GM18511 (cell line): ENCODE measurements at regions not wholly inside any gene's neighbourhood (a gene's known extent, or its start where the extent isn't known, plus 50 kb on each side); places are given as distances from the start of the nearest gene placed in this dataset.

Experiments
- ATAC-seq: cut with Tn5 transposase; IDR thresholded peaks from one replicate; pipeline ENCODE4 v1.9.1; 2021; ENCODE audit warnings: mild to moderate bottlenecking, moderate library complexity; ENCODE audit not compliant: unreplicated experiment

DNA sequence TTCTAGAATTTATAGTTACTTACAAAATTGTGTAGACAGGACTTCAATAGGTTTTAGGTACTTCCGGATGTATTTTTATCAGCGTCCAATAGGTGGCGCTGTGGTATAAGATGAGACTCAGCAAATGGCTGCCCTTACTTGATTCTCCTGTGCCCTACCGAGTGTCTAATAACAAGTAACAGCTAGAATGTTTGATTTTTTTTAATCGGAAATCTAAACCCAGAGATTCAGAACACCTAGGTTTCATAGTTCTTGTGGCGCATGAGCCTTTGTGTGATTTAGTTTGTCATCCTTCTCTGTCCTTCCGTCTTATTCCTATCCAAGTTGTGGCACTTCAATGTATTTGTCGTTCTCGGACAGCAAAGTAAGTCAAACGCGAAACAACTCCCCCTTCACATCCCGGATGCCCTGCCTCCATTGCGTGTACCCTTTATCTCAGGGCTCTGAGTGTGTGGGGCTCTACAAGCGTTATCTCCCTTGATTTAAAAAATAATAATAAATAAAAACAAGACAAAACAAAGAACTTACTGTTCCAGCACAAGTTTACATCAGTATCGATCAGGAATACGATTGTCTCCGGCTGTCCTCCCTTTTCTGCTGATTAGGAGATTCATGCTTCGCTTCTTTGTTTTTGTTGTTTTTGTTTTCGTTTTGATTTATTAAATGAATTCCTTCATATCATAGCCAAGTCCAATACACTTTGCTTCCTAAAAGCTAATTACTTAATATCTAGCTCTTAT, 50.7 kb upstream of the SLC30A5 start:
- peak; percentile 98 for ATAC-seq

DNA sequence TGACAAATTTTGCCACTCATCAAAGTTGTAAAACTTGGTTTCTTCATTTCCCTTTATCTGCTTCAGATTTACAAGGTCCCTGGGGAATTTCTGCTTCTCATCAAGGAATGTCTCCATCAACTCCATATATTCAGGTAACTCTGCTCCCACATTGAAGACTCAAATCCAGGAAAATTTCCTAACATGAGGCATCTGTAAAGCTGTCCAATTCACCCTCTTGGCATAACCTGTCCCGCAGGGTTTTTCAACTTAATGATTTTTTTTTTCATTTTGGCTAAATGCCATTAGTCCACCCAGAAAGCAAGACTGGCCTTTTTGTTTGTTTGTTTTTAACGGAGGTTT, 50.2 kb upstream of the SLC30A5 start:
- no peak for ATAC-seq
